ENCODE measurements at regions not wholly inside any gene's neighbourhood (a gene's known extent, or its start where the extent isn't known, plus 50 kb on each side); places are given as distances from the start of the nearest gene placed in this dataset.
"Not testable (repeated sequence)": the region's sequence is repeated elsewhere in the genome, so short reads cannot be mapped to it uniquely, and the experiment has no call there.

- no peak for DNase-seq (ENCODE audit: low read depth)
- H3K4me3 ChIP-seq (ENCODE audit: low read depth, low read length): no peak overlapping the region
- TF ChIP-seq MYC (IDR thresholded peaks at IDR 0.05; ENCODE audit: low read depth, low read length) (no peak), POLR2A (IDR thresholded peaks at IDR 0.05; ENCODE audit: extremely low read depth, insufficient read length) (no peak), MAX (IDR thresholded peaks at IDR 0.05; ENCODE audit: low read depth, low read length) (no peak), CTCF (IDR thresholded peaks at IDR 0.05; ENCODE audit: low read depth, low read length) (no peak)
These were observed 160.5 kb downstream of the ZFP36L2 start for GRCh38 chr2:43065871-43066270.

- DNase-seq (ENCODE audit: low read depth): no peak
- H3K4me3 ChIP-seq (ENCODE audit: low read depth, low read length): no peak overlapping the region
- TF ChIP-seq CTCF (IDR thresholded peaks at IDR 0.05; ENCODE audit: low read depth, low read length): no peak
- no peak for TF ChIP-seq MAX (IDR thresholded peaks at IDR 0.05; ENCODE audit: low read depth, low read length)
- no peak for TF ChIP-seq POLR2A (IDR thresholded peaks at IDR 0.05; ENCODE audit: extremely low read depth, insufficient read length)
- no peak for TF ChIP-seq MYC (IDR thresholded peaks at IDR 0.05; ENCODE audit: low read depth, low read length)
These were observed 161.4 kb downstream of the ZFP36L2 start for GRCh38 chr2:43065036-43065435.

GRCh38 chr2:43063096-43063495, 163.3 kb downstream of the ZFP36L2 start:
- not testable (repeated sequence) for H3K4me3 ChIP-seq (ENCODE audit: low read depth, low read length); DNase-seq (ENCODE audit: low read depth)

GRCh38 chr2:43062058-43062457, 164.3 kb downstream of the ZFP36L2 start:
- H3K4me3 ChIP-seq (ENCODE audit: low read depth, low read length): no peak overlapping the region
- TF ChIP-seq CTCF (IDR thresholded peaks at IDR 0.05; ENCODE audit: low read depth, low read length) (no peak), MYC (IDR thresholded peaks at IDR 0.05; ENCODE audit: low read depth, low read length) (no peak), MAX (IDR thresholded peaks at IDR 0.05; ENCODE audit: low read depth, low read length) (no peak), POLR2A (IDR thresholded peaks at IDR 0.05; ENCODE audit: extremely low read depth, insufficient read length) (no peak)
- no peak for DNase-seq (ENCODE audit: low read depth)

GRCh38 chr2:43060390-43061016, 165.9 kb downstream of the ZFP36L2 start:
- TF ChIP-seq POLR2A (IDR thresholded peaks at IDR 0.05; ENCODE audit: extremely low read depth, insufficient read length): no peak
- TF ChIP-seq MYC (IDR thresholded peaks at IDR 0.05; ENCODE audit: low read depth, low read length): no peak
- TF ChIP-seq MAX (IDR thresholded peaks at IDR 0.05; ENCODE audit: low read depth, low read length): no peak
- no peak for TF ChIP-seq CTCF (IDR thresholded peaks at IDR 0.05; ENCODE audit: low read depth, low read length)
- DNase-seq (ENCODE audit: low read depth): no peak
- no peak overlapping the region for H3K4me3 ChIP-seq (ENCODE audit: low read depth, low read length)

- no peak overlapping the region for H3K4me3 ChIP-seq (ENCODE audit: low read depth, low read length)
- no peak for TF ChIP-seq MYC (IDR thresholded peaks at IDR 0.05; ENCODE audit: low read depth, low read length)
- no peak for TF ChIP-seq MAX (IDR thresholded peaks at IDR 0.05; ENCODE audit: low read depth, low read length)
- no peak for TF ChIP-seq POLR2A (IDR thresholded peaks at IDR 0.05; ENCODE audit: extremely low read depth, insufficient read length)
- no peak for TF ChIP-seq CTCF (IDR thresholded peaks at IDR 0.05; ENCODE audit: low read depth, low read length)
- peak; percentile 76 for DNase-seq (ENCODE audit: low read depth)
These were observed 167.1 kb downstream of the ZFP36L2 start for GRCh38 chr2:43059183-43059897.
